Activated CD8-positive, alpha-beta T cell treated with anti-CD3 and anti-CD28 coated beads for 36 hours (primary cell): ENCODE measurements at regions not wholly inside any gene's neighbourhood (a gene's known extent, or its start where the extent isn't known, plus 50 kb on each side); places are given as distances from the start of the nearest gene placed in this dataset.

Experiments
- ATAC-seq: fragments of 200-7000 bp; cut with Tn5 transposase; one replicate; pipeline ENCODE4 v1.10.0; 2021; ENCODE audit warnings: mild to moderate bottlenecking, moderate library complexity
- CTCF ChIA-PET: fragments of 350-600 bp; sonication (Branson Sonifier 250); formaldehyde crosslinking; loops from one replicate; lab custom pipeline; 2021; ENCODE audit warnings: antibody characterized with exemption; lab: Charles Lee
- POLR2A ChIA-PET: fragments of 350-600 bp; sonication (Branson Sonifier 250); formaldehyde crosslinking; loops from one replicate; lab custom pipeline; 2021; ENCODE audit warnings: antibody characterized with exemption; lab: Charles Lee
- DNase-seq: peaks from one replicate; pipeline ENCODE4 v3.0.0-alpha.2; 2020
- H3K27ac Mint-ChIP-seq: one replicate; pipeline ENCODE4 v1.8.0; 2021; ENCODE audit warnings: mild to moderate bottlenecking, mixed read lengths
- H3K27me3 Mint-ChIP-seq: one replicate; pipeline ENCODE4 v1.8.0; 2021; ENCODE audit warnings: mixed read lengths
- H3K36me3 Mint-ChIP-seq: one replicate; pipeline ENCODE4 v1.8.0; 2021; ENCODE audit warnings: low read depth, mixed read lengths
- H3K4me1 Mint-ChIP-seq: one replicate; pipeline ENCODE4 v1.8.0; 2021; ENCODE audit warnings: low read depth, mixed read lengths
- H3K4me3 Mint-ChIP-seq: one replicate; pipeline ENCODE4 v1.8.0; 2021; ENCODE audit warnings: mild to moderate bottlenecking, moderate library complexity, mixed read lengths
- H3K9me3 Mint-ChIP-seq: one replicate; pipeline ENCODE4 v1.8.0; 2021; ENCODE audit warnings: mixed read lengths
- intact Hi-C: fragments of 100-400 bp; cut with micrococcal nuclease; formaldehyde crosslinking; loops from one replicate; pipeline ENCODE4 v1.10.0; 2022
- TF ChIP-seq, protein P1 (sequence below): fragments of 200-600 bp; IDR thresholded peaks from one replicate; pipeline ENCODE4 v1.8.0; 2022; ENCODE audit warnings: antibody characterized with exemption, mild to moderate bottlenecking

DNA sequence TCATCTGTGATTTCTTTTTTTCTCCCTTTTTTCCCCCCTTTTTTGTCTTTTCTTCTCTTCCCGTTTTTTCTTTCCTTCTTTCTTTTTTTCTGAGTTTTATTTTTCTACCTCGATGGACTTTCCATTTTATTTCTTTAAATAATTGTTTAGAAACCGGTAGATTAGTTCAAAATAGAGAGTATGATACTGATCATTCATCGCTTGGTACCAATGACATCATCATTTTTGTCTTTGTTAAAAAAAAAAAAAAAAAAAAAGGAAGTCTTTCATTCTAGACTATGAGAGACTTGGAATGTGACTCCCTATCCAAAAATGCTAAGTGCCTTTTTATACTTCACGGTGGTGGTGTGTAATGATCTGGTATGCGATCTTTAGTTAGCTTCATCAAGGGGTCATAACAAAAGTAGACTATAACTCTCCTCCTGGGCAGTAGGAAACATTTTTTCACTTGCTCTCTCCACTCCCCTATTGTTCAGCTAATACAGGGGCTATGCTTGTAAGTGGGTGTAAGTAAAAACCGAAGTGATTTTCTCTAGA lies 1517.5 kb upstream of the ZEB2 start:
- ATAC-seq (no peak), DNase-seq (no peak)
- intact Hi-C loops: no loop called here
- Mint-ChIP-seq H3K27ac (no peak overlapping the region), H3K36me3 (no peaks in the 10 kb centered on the region), H3K9me3 (no peaks in the 10 kb centered on the region), H3K4me1 (no peaks in the 10 kb centered on the region), H3K4me3 (no peak overlapping the region), H3K27me3 (no peaks in the 10 kb centered on the region)
- CTCF ChIA-PET: no interaction called here
- POLR2A ChIA-PET: no interaction called here
- TF ChIP-seq, protein P1, sequence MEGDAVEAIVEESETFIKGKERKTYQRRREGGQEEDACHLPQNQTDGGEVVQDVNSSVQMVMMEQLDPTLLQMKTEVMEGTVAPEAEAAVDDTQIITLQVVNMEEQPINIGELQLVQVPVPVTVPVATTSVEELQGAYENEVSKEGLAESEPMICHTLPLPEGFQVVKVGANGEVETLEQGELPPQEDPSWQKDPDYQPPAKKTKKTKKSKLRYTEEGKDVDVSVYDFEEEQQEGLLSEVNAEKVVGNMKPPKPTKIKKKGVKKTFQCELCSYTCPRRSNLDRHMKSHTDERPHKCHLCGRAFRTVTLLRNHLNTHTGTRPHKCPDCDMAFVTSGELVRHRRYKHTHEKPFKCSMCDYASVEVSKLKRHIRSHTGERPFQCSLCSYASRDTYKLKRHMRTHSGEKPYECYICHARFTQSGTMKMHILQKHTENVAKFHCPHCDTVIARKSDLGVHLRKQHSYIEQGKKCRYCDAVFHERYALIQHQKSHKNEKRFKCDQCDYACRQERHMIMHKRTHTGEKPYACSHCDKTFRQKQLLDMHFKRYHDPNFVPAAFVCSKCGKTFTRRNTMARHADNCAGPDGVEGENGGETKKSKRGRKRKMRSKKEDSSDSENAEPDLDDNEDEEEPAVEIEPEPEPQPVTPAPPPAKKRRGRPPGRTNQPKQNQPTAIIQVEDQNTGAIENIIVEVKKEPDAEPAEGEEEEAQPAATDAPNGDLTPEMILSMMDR: no peak

DNA sequence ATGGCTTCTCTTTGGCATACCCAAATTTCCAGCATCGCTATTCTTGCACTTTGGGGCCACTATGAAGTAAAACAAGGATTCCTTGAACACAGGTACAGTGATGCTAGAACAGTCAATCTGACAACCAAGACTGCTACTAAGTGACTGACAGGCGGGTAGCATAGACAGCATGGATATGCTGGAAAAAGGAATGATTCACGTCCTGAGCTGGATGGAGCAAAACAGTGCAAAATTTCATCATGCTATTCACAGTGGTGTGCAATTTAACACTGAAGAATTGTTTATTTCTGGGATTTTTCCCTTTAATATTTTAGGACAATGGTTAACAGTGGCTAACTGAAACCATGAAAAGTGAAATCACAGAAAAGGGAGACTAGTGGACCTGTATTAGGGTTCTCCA lies 1511.2 kb upstream of the ZEB2 start:
- DNase-seq (no peak), ATAC-seq (no peak)
- no peaks in the 10 kb centered on the region for H3K27me3 Mint-ChIP-seq
- peaks cover 5% of the 10 kb centered on the region for H3K9me3 Mint-ChIP-seq
- ChIA-PET POLR2A (no interaction called here), CTCF (no interaction called here)
- no peaks in the 10 kb centered on the region for H3K4me1 Mint-ChIP-seq
- no peak overlapping the region for H3K27ac Mint-ChIP-seq
- TF ChIP-seq, protein P1: no peak
- intact Hi-C loops: no loop called here
- no peaks in the 10 kb centered on the region for H3K36me3 Mint-ChIP-seq
- no peak overlapping the region for H3K4me3 Mint-ChIP-seq

DNA sequence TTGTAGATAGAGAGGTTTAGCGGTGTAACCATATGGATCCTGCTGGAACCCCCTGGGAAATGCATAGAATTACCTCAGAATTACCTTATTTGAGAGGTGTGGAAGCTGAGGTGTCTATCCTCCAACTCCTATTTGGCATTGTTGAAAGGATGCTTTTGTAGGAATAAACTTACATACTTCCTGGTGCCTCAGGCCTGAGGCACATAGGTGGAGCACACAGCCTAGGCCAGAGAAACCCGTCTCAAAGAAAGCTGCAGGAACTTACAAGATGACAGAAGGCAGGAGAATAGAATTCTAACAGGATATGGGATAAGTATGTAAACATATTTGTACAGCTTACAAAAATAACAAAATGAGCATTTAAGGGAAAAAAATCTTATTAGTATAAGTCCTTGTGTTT lies 1507.2 kb upstream of the ZEB2 start:
- TF ChIP-seq, protein P1: no peak

DNA sequence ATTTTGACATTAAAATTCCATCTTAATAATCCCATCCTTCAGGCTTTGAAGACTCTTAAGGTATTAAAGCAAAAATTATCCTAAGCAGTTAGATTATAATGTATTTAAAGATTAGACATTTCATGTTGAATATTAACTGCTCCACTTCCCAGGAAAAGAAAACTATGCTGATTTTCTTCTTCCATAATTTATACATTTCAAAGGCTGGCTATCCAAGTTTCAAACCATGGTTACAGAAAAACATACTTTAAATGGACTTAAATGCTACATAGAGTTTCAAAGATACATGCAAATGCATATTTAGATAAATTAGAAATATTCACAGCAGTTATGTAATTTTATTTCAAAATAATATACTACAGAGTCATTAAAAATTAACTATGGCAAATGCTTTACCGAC lies 1505.6 kb upstream of the ZEB2 start:
- Mint-ChIP-seq H3K9me3 (peaks cover 5% of the 10 kb centered on the region), H3K27me3 (no peaks in the 10 kb centered on the region), H3K4me3 (no peak overlapping the region), H3K4me1 (no peaks in the 10 kb centered on the region), H3K27ac (no peak overlapping the region), H3K36me3 (no peaks in the 10 kb centered on the region)
- intact Hi-C loops: no loop called here
- POLR2A ChIA-PET: no interaction called here
- ATAC-seq: no peak
- CTCF ChIA-PET: no interaction called here
- DNase-seq: no peak
- TF ChIP-seq, protein P1: no peak

More for the DNA sequence above, 1507.2 kb upstream of the ZEB2 start:
- intact Hi-C loops: no loop called here
- Mint-ChIP-seq H3K27me3 (no peaks in the 10 kb centered on the region), H3K36me3 (no peaks in the 10 kb centered on the region), H3K4me1 (no peaks in the 10 kb centered on the region), H3K9me3 (peaks cover 5% of the 10 kb centered on the region), H3K27ac (no peak overlapping the region), H3K4me3 (no peak overlapping the region)
- ChIA-PET POLR2A (no interaction called here), CTCF (no interaction called here)
- DNase-seq (no peak), ATAC-seq (no peak)

DNA sequence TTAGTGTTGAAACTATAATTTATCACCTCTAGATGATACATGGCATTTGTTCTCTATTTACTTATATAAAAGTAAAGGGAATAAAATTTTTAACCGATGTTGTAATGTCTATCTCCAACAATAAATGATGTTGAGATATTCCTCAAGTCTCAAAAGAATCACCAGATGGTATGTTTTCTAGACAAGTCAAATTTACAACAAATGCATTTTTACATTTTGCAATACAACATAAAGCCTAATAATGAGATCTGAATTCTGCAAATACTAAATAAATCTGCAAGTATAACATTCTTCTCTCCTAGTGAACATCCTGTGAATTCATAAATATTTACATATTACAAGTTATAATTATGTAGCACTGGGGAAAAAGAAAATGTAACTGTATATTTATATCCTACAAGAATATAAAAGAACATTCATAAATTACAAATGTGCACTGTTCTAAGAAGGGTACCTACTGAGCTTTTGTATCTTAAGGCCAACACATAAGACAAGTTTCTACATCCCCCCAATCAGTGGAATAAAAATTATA lies 1504.4 kb upstream of the ZEB2 start:
- CTCF ChIA-PET: no interaction called here
- POLR2A ChIA-PET: no interaction called here
- TF ChIP-seq, protein P1: no peak
- ATAC-seq (no peak), DNase-seq (no peak)
- no peak overlapping the region for H3K27ac Mint-ChIP-seq
- H3K27me3 Mint-ChIP-seq: no peaks in the 10 kb centered on the region
- intact Hi-C loops: no loop called here
- no peak overlapping the region for H3K4me3 Mint-ChIP-seq
- no peaks in the 10 kb centered on the region for H3K36me3 Mint-ChIP-seq
- peaks cover 5% of the 10 kb centered on the region for H3K9me3 Mint-ChIP-seq
- no peaks in the 10 kb centered on the region for H3K4me1 Mint-ChIP-seq
